GM18867 (cell line): ENCODE measurements at regions not wholly inside any gene's neighbourhood (a gene's known extent, or its start where the extent isn't known, plus 50 kb on each side); places are given as distances from the start of the nearest gene placed in this dataset.

ENCODE experiments used
- ATAC-seq: cut with Tn5 transposase; IDR thresholded peaks from one replicate; pipeline ENCODE4 v1.9.1; 2021; ENCODE audit warnings: mild to moderate bottlenecking, moderate library complexity; ENCODE audit not compliant: unreplicated experiment

DNA sequence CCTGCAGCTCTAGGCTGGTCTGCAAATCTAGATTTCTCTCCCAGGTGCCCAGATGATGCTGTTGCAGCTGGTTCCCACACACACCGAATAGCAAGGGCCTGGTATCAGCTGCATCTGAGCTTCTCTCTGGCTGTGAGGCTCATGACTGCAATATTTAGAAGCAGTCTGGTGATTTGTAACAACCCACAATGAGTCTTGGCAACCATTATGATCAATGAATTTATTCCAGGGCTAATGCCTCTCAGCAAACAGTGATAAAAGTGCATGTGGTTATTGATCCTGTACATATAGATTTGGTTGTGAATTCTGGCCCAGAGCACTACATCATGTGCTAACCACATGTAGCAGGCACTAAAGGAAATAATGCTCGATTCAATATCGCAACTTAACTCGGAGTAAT lies 114.3 kb downstream of the ASCL4 start:
- ATAC-seq, result no peak

DNA sequence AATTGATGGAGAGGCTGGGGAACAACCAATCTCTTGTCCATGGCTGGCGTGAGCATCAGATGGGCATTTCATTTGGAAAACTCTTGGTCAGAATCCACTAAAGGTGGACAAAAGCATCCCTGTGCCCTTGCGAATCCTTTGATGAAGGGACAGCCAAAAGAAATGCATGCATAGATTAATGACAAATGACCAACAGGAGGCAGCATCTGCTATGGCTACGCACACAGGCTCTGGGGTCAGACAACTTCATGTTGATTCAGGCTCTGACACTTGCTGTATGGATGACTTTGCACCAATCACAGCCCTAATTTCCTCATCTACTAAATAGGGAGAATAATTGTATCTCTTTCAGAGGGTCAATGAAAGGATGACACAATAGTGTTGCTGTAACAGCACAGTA lies 117.5 kb downstream of the ASCL4 start:
- no peak for ATAC-seq

DNA sequence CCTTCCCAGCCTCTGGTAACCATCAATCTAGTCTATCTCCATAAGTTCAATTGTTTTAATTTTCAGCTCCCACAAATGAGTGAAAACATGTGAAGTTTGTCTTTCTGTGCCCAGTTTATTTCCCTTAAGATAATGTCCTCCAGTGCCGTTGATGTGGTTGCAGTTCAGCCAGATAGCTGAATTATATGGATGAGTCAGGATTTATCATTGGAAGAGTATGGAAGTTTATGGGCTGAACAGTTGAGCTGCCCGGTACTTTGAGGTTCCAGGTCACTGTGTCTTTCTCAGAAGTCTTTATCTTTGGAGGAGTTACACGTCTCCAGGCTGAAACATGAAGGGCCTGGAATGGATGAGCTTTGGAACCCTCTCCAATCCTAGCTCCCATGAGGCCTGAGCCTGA lies 120.1 kb downstream of the ASCL4 start:
- ATAC-seq, result no peak

DNA sequence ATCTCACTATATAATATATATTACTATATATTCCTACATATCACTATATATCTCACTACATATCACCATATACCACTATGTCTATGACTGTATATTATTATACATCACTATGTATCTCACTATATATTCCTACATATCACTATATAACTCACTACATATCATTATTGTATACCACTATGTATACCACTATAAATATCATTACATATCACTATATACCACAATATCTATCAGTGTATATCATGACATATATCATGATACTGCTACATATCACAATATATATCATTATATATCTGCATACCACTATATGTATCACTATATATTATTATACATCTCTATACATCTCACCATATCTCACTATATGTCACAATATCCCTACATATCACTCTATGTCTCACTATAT lies 121.5 kb downstream of the ASCL4 start:
- no peak for ATAC-seq

DNA sequence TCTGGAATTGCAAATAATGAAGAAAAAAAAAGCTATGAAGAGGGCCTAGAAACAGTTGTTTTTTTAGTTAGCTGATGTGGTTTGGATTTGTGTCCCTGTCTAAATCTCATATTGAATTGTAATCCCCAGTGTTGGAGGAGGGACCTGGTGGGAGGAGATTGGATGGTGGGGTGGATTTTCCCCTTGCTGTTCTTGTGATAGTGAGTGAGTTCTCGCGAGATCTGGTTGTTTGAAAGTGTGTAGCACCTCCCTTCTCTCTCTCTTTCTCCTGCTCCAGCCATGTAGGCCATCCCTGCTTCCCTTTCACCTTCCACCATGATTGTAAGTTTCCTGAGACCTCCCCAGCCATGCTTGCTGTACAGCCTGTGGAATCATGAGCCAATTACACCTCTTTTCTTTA lies 126.1 kb downstream of the ASCL4 start:
- ATAC-seq, result no peak

DNA sequence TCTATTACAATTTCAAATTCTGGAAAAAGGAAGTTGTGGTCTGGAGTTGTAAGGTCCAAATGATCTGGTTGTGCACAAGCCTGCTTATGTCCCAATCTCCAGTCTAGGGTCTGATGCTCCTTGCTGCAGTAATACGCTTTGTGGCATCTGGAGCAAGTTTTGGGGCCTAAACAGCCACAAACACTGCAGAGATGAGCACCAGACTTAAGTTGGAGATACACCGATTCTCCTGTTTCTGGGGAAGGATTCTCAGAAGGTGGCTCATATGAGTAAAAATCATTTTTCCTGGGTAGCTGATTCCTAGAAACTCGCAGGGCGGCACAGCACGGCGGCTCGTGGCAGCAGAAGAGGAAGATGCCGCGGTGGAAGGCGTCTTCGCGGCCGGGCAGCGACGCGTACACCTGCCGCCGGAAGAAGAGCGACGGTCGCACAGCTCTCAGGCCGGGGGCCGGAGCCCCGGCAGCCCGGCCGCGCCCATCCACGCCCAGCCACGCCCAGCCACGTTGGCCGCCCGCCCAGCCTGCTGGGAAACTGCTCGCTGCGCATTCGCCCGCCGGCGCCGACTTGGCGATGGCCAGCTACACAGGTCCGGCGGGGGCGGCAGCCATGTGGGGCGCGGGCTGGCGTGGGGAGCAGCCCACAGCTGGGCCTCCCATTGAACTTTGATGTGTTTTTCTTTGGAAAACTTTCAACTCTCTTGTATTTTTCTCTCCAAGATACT lies 129.0 kb downstream of the ASCL4 start:
- ATAC-seq, result peak; percentile 99

DNA sequence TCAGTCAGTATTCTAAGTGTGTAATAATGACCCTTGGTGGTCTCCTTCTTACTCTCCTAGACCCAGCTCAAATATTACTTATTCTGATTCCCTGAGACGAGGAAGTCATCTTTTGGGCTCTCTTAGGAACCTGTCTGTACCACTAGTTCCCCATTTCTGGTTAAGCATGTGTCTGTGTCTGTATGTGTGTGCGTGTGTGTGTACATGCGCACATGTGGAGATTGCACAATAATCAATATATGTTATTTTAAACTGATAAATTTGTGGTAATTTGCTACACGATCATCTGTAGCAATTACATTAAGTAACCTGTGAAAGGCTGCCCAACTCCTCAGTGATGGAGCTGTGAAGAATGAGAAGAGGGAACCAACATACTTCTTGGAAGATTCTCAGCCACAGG lies 132.2 kb downstream of the ASCL4 start:
- ATAC-seq, result no peak

DNA sequence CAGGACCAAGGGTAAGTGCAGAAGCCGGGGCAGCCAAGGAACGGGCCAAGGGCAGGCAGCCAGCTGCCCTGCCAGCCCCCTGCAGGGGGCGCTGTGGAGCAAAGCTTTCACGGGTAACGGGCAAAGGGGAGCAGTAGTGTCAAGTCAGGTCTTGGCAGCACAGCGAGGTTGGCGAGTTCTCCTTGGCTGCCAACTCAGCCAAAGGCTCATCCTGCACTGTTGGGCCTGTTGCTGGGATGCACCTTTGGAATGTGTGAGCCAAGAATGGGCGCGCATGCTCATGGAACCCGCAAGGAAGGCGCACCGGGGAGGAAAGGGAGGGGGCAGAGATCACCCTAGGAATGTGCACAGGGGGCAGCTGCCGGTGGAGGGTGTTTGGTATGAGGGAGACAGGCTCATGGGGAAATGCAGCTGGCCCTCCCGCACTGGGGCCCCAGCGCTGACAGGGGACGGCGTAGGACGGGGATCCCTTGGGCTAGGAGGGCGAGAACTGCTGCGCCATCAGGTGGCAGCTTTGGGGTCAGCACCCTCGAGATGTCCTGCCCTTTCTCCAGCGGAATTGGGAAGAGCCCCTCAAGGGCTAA lies 138.0 kb downstream of the ASCL4 start:
- peak; percentile 80 for ATAC-seq

DNA sequence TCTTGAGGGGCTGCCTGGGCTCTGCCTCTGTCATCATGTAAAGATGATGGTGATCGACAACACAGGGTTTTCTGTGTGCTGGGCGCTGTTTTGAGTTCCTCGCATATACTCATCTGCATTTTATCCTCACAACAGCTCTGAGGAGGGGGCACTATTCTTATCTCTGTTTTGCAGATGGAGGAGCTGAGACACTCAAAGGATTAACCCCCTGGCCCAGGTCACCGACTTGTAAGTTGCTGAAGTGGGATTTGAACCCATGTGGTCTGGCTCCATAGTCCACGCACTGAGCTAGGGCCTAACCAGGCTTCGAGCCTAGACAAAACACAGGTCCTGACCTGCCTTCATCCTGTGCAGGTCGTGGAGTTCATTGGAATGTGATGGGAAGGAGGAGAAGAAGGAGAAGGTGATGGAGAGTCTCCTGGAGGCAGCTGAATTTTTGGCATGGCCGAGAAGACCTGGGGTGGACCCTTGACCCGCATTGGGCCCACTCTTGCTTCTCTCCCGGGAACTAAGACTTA lies 140.0 kb downstream of the ASCL4 start:
- no peak for ATAC-seq

DNA sequence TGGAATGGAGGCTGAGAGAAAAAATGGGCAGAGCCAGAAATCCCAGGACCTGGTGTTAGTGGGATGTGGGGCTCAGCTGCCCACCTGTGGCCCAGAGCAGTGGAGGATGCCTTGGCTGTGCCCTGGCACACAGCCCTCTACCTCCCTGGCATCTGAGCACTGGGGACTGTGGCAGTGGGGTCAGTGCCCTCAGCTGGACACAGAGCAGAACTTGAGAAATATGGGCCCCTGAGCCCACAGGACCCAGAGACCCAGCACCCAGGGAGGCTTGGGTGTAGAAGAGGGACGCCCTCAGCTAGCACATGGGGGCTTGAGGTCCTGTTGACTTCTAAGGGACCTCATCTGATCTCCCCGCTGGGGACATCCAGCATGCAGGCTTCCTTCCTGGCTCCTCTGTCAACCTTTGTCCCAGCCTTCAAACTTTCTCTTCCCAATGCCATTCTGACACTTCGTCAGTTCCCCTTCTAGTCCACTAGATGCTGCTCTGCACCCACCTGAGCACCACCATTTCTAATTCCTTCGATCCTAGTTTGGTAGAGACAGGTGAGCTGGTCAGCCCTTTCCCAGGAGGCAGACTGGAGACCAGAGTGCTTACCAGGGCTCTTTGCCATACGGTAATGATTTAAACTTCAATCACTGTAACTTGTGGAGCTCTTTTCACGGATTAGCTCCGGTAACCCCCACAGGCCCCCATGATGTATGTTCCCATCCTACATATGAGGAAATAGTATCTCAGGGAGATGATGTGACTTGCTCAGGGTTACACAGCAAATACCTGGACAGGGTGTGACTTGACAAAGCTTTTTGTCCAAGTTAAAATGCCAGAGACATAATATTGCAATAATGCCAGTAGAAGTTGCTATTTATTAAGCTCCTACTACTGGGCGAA lies 143.7 kb downstream of the ASCL4 start:
- ATAC-seq, result no peak

DNA sequence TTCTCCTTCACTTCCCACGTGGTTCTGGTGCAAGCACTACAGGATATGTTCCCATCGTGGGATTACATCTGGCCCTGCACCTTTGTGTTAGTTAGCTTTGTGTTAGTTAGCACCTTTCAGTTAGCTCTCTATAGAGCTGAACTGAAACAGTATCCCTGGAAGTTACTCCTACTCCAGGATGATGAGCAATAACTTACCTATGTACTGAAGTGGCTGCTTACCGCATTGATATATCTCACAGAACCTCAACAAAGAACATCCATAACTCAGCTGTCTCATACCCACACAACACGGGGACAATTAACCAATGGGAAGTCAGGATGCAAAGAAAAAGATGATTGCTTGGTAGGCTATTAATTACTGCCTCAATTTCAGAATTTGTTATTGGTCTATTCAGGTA lies 146.6 kb downstream of the ASCL4 start:
- ATAC-seq, result no peak

DNA sequence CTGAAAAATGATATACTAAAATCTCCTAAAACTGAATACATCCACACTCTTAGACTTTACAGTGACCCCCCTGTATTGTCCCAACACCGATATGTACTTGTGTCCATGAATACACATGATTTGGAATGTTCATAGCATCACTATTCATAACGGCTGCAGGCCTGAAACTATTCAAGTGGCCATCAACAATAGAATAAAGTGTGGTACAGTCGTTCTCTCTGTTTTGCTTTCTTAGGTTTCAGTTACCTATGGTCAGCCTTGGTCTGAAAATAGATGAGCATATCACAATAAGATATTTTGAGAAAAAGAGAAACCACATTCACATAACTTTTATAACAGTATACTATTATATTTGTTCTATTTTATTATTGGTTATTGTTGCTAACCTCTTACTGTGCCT lies 150.6 kb downstream of the ASCL4 start:
- ATAC-seq, result no peak

DNA sequence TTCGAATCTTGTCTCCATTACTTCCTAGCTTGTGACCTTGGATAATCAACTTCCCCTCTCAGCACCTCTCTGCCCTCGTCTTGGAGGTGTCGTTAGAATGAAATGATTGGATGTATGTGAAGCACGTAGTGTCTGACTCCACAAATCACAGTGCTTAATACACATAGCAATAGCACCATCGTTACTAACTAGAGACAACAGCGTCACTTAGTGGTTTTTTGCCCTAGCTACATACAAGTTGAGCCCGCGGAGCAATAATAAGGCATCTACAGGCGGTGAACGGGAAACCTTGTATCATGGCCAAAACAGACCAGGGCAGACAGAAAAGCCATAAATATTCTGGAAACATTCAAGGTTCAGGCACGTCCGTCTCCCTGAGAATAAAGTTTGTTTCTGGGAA lies 154.9 kb downstream of the ASCL4 start:
- no peak for ATAC-seq

DNA sequence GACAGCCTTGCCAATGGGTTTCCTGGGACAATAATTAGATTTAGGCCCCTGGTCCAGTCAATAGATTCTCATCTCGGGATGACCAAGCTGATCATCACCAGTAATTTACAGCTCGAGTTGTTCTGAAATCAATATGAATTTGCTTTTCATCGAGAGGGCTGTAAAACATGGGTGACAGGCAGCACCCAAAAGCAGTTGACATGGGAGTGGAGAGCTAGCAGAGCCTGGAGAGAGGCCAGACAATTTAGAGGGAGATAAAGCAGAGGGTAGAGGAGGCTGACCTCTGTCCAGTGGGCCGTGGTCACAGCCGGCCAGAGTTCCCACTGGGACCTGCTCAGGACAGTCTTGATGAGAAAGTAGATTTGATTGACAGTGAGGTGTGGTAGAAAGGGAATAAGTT lies 157.3 kb downstream of the ASCL4 start:
- ATAC-seq, result no peak

DNA sequence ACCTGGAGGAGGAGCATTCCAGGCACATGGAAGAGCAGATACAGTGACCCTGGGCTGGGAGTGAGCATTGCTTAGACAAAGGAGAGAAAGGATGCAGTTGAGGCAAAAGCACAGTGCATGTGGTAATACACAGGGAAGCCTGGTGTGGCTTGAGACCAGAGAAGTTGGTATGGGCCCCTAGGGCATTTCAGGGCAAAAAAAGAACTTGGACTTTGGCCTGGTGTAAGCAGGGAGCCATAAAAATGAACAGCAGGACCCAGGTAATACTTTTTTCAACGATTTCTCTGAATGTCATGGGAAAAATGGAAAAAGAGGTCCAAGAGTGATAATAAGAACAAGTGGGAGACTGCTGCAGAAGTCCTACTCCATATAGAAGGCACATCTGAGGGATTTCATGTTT lies 163.9 kb downstream of the ASCL4 start:
- ATAC-seq, result no peak

DNA sequence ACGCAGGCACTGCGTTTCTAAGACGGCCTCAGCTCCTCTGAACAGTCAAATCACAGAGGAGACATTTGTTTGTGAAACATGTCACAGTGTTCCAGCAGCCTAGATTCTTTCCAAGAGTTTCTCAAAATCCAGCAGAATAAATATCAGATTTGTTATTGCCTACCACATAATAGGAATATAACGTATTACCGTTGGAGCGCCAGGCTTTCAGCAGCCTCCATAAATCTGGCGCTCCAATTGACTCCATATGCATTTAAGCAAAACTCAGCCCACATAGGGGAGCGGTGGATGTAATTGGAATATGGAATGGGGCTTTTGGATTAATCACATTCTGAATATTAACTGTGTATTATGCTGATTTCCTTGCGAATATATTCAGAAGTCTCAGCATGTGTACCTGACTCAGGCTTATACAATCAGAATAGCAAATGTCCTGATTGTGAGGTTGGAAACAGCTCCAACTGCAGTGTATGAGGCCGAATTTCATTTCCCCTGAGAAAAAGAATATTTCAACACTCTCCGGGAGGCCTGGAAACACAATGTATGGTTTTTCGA lies 174.0 kb downstream of the ASCL4 start:
- no peak for ATAC-seq

DNA sequence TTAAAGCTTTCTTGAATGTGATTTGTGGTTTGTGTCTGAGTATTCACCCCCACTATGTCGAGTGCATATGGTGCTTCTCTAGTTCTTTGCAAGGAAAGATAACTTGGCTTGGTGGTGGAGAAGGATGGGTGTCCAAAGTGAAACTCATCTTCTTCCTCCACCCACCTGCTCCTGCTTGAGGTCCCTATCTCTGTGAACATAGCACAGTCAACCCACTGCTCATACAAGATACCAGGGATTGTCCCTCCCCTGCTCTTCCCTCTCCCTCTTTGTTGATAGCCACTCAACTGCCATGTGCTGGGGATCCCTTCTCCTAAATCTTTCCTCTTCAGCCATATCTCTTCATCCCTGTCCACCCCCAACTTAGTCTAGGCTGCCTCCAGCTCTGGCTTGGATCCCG lies 176.5 kb downstream of the ASCL4 start:
- ATAC-seq, result no peak

DNA sequence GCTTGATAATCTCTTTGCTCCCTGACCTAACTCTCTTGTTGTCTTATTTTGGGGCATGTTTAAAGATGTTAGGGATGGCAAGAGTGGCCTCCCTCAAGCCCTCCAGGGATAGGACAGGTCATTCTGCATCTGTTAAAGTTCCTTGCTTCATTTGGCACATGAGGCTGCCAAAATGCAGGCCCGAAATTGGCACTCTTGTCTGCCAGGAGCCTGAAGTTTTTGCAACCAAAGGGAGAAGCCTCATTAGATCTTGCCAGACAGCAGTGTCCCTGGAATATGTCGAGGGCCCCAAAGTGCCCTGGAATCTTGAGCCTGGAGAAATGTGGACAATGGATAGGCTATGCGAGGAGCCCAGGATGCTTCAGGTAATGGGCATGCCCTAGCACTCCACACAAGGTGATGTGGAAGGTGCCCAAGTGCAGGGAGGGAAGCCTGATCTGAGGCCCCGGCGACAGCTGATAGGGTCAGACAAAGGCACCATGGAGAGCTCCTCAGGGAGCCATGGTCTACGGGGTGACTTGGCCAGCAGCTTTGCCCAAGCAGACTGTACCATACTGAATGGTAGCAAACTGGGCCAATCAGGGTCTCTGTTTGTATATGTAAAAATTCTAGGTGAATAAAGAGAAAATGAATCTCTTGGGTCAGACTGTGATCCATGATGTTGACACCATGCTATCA lies 173.0 kb upstream of the WSCD2 start:
- ATAC-seq, result no peak

DNA sequence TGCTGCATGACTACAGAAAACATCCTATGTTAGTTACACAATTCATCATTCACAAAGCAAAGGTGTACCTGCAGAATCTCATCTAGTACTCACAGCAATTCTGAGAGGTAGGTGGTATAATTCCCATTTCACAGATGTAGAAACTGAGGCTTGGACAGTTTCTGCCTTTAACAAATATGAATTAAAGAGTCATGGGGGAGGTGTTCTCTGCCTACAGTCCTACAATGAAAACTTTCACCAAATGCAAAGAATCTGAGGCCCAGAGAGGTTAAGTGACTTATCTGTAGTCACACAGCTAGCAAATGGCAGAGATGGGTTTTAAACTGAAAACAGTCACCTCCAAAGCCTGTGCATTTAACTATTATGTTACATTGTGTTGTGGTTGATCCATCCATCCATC lies 171.6 kb upstream of the WSCD2 start:
- ATAC-seq, result no peak

DNA sequence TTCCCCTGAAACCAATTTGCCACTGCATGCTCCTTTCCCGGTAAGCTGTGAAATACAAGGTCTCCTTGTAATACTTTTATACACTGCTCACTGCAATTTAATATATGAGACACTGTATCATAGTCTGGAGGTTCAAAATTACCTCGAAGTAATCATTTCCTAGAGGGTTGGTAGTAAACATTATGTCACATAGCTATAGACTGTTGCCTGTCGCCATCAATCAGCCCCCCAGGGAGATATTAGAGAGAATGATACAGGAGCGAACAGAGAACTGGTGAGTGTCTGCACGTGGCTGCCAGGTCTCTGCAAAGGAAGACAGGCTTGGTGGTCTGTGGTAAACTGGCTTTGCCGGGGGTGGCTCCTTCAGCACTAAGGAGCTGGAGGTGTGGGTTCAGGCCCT lies 165.5 kb upstream of the WSCD2 start:
- ATAC-seq, result no peak

DNA sequence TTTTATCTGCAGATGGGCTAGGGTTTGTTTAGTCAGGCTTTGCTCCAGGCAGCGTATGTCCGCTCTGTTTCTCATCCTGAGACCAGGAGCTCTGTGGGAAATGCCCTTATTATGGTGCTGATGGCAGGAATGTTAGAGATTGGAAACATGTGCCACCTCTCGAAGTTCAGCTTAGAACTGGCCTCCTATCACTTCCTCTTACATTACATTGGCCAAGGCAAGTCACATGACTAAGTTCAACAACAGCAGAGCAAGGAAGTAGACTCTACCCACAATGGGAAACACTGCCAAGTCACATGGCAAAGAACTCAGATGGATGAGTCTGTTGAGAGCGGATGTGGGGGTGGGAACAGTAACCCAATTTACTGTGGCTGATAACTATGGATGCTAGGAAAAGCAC lies 161.9 kb upstream of the WSCD2 start:
- no peak for ATAC-seq
